H1 (cell line): ENCODE measurements at regions not wholly inside any gene's neighbourhood (a gene's known extent, or its start where the extent isn't known, plus 50 kb on each side); places are given as distances from the start of the nearest gene placed in this dataset.

ENCODE experiments used
- EP300 ChIP-seq, 2 experiments: IDR thresholded peaks; 1 replicate in 1 of 2; 2 replicates in 1 of 2; pipeline ENCODE4 v1.6.1; 2011 to 2012; ENCODE audit warnings: low read depth in 2 of 2, low read length in 2 of 2, mild to moderate bottlenecking in 2 of 2, borderline replicate concordance in 1 of 2, inconsistent platforms in 1 of 2, moderate library complexity in 1 of 2
- HDAC6 ChIP-seq: IDR thresholded peaks from one replicate; pipeline ENCODE4 v1.7.1; 2012; ENCODE audit warnings: low read depth, mild to moderate bottlenecking, inconsistent platforms, low read length, moderate library complexity
- POLR2AphosphoS5 ChIP-seq: IDR thresholded peaks from 2 replicates; pipeline ENCODE4 v1.6.1; 2011; ENCODE audit warnings: low read depth, low read length
- SRF ChIP-seq: IDR thresholded peaks from 2 replicates; pipeline ENCODE4 v1.6.1; 2011; ENCODE audit warnings: mild to moderate bottlenecking, low read depth, low read length, moderate library complexity
- TF ChIP-seq, protein P1 (sequence below), 3 experiments: IDR thresholded peaks; 1 replicate in 2 of 3; 2 replicates in 1 of 3; pipeline versions ENCODE4 v1.5.1 to v1.6.1; 2011; ENCODE audit warnings: low read length in 3 of 3, mild to moderate bottlenecking in 3 of 3, inconsistent platforms in 2 of 3, low read depth in 1 of 3, moderate library complexity in 1 of 3; ENCODE audit not compliant: insufficient read depth in 1 of 3; ENCODE audit errors: control extremely low read depth in 1 of 3

DNA sequence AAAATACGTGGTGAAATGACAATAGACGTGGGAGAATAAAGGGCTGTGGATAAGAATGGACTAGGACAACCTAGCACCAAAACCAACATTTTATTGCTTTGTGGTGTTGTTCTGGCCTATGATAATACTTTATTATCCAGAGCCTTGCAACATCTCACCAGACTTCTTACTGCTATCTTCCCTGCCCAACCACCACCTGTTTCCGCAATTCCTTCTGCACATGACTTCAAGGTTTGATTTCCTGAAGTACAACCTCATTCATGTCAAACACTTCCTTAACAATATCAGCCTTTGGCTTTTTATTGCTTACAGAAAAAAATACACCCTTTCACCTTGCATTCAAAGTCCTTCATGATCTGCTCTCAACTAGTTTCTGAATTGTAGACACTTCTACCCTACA is 84.8 kb downstream of the RTL3 start:
- TF ChIP-seq, protein P1, sequence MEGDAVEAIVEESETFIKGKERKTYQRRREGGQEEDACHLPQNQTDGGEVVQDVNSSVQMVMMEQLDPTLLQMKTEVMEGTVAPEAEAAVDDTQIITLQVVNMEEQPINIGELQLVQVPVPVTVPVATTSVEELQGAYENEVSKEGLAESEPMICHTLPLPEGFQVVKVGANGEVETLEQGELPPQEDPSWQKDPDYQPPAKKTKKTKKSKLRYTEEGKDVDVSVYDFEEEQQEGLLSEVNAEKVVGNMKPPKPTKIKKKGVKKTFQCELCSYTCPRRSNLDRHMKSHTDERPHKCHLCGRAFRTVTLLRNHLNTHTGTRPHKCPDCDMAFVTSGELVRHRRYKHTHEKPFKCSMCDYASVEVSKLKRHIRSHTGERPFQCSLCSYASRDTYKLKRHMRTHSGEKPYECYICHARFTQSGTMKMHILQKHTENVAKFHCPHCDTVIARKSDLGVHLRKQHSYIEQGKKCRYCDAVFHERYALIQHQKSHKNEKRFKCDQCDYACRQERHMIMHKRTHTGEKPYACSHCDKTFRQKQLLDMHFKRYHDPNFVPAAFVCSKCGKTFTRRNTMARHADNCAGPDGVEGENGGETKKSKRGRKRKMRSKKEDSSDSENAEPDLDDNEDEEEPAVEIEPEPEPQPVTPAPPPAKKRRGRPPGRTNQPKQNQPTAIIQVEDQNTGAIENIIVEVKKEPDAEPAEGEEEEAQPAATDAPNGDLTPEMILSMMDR (IDR thresholded peaks at IDR 0.05; ENCODE audit: control extremely low read depth in 1 of 3, insufficient read depth in 1 of 3, low read depth in 1 of 3, low read length in 3 of 3): no peak
- TF ChIP-seq EP300 (IDR thresholded peaks at IDR 0.05; ENCODE audit: borderline replicate concordance in 1 of 2, low read depth in 2 of 2, low read length in 2 of 2) (no peak), HDAC6 (no peak), SRF (no peak), POLR2AphosphoS5 (no peak)
